MV-4-11 (cell line): ENCODE measurements at regions not wholly inside any gene's neighbourhood (a gene's known extent, or its start where the extent isn't known, plus 50 kb on each side); places are given as distances from the start of the nearest gene placed in this dataset.
"Not testable (repeated sequence)": the region's sequence is repeated elsewhere in the genome, so short reads cannot be mapped to it uniquely, and the experiment has no call there.

ENCODE experiments used
- DNase-seq: peaks from one replicate; lab custom pipeline; 2025; lab: John Stamatoyannopoulos, UW

DNA sequence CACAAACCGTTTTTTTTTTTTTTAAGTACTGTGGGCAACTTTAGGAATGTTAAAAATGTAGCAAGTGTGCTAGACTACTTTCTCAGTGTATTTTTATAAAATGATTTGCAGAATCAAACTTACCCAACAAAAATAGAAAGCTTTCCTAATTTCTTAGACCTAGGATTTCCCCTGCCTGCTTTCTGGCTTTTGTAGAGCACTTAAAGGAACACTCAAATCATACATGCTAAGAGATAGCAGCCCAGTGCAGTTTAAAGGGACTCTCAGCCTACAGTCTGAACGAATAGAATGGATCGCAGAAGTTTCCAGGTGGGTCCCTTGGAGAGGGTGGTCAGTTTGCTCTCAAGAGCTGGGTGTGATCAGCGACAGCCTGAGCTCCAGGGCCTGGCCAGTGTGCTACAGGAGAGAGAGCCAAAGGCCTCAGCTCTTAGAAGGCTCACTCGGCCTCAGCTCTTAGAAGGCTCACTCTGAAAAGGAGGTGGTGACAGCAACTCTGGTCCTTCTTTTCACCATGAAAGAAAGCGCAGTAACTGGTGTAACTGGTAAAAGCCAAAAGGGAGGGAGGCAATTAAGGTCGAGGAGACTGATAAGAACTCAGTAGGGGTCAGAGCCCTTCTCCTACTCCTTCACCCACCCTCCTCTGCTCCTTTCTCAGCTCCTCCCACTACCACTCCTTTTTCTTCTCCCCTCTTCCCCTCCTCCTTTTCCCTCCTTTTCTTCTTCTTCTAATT, 142.4 kb downstream of the ZFP64 start:
- DNase-seq: no peak

GRCh38 chr20:52047811-52048764, 143.5 kb downstream of the ZFP64 start:
- no peak for DNase-seq

DNA sequence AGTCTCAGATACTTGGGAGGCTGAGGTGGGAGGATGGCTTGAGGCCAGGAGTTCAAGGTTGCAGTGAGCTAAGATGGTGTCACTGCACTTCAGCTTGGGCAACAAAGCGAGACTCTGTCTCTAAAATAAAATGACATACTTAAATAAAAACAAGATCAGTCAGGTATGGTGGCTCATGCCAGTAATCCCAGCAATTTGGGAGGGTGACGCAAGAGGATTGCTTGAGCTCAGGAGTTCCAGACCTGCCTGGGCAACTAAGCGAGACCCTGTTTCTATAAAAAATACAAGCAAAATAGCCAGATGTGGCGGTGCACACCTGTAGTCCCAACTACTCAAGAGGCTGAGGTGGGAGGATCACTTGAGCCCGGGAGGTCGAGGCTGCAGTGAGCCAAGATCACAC, 149.6 kb downstream of the ZFP64 start:
- no peak for DNase-seq

DNA sequence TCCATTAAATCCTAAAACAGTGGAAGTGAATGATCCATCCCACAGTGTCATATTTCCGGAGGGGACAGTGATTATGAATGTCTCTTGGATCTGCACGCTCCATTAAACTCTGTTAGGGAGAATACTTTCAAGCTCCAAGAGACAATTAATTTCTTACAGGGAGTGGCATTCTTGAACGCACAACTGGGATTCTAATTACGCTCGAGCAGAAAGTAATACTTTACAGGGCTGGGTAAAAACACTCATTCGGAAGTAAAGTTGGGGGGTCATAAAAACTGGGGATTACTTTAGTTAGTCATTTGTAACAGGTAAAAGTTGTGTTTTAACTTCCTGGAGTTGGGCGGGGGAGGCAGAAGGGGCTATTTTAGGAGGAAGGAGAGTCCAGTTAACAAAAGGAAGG, 151.8 kb downstream of the ZFP64 start:
- no peak for DNase-seq

- not testable (repeated sequence) for DNase-seq
Observed at GRCh38 chr20:52038632-52039031, 152.9 kb downstream of the ZFP64 start.

DNA sequence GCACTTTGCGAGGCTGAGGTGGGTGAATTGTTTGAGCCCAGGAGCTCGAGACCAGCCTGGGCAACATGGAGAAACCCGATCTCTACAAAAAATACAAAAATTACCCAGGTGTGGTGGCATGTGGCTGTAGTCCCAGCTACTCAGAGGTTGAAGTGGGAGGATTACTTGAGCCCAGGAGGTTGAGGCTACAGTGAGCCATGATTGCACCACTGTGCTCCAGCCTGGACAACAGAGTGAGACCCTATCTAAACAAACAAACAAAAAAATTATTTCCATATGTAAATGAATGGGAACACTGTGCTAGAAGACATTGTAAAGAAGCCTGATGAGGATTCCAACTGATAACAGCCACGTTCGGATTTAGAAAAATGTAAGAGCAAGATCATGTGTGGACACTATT, 154.2 kb downstream of the ZFP64 start:
- no peak for DNase-seq

DNA sequence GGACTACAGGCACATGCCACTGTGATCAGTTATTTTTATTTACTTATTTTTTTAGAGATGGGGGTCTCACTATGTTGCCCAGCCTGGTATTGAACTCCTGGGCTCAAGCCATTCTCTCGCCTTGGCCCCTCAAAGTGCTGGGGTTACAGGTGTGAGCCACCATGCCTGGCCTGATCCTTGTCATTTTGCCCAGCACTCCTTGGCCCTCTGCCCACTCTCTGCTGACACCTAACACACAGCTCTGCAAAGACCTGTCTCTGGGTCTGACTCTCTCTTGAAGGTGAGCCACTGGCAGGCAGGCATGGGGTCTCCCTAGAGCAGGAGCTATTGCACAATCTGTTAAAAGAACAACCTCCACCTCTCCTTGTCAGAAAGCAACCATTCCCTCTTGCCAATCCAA, 155.6 kb downstream of the ZFP64 start:
- DNase-seq: no peak

GRCh38 chr20:52035498-52035897, 156.1 kb downstream of the ZFP64 start:
- no peak for DNase-seq

GRCh38 chr20:52034581-52034980, 157.0 kb downstream of the ZFP64 start:
- no peak for DNase-seq

GRCh38 chr20:52033313-52033712, 158.3 kb downstream of the ZFP64 start:
- DNase-seq: no peak

DNA sequence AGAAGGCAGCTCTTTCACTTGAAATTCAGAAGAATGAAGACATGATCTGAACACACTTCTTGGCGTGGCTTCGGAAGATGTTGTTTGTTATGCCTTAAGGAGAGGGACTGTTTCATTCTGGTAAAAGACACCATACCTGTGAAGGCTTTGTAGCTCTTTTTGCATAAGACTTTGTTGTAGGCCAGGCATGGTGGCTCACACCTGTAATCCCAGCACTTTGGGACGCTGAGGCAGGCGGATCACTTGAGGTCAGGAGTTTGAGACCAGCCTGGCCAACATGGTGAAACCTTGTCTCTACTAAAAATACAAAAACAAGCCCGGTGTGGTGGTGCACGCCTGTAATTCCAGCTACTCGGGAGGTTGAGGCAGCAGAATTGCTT, 159.3 kb downstream of the ZFP64 start:
- DNase-seq: not testable (repeated sequence)

DNA sequence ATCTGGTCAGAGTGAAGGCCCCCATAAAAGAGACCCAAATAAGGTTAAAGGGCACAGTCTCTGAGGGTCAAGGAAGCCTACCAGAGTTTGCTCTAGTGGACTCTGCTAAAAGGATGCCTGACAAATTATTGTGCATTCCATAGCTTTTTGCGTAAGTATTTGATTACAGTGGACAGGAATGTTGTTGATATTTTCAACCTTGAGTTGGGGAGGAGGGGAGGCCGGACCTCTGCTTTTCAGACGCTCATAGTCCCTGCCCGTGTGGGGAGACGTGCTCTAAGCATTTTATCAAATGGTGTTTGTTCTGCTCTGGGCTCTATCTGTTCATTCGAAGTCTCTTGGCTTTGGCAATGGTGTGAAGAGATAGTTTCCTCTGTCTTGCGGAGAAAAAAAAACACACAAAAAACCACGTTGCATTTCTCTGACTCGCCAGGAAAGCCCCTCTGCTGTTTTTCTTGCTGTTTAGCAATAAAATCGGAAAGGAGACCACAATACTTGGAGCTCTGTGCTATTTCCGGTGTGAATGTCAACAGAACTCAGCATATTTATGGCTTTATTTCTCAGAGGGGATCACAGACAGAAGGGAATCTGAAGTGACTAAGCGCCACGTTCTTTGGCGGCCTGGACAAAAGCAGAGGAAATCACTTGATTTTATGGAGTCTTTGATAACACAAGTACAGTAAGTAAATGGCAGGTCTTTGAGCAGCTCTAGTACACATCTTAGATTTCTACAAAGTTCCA, 159.8 kb downstream of the ZFP64 start:
- DNase-seq: peak; percentile 47

DNA sequence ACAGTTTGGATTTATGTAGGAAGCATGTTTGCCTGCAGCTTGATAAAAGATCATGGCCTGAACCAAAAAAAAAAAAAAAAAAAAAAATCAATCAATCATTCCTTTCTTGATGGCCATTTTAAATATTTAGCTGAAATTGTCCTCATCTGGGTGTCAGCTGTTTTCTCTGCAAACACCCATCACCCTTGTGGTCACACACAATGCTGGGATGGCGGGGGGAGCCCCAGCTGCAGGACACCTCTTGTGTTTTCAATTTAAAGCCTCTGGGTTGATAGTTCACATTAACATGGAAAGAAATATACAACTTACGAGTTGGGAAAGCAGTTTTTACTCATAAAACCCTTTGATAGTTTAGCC, 160.4 kb downstream of the ZFP64 start:
- DNase-seq: no peak

DNA sequence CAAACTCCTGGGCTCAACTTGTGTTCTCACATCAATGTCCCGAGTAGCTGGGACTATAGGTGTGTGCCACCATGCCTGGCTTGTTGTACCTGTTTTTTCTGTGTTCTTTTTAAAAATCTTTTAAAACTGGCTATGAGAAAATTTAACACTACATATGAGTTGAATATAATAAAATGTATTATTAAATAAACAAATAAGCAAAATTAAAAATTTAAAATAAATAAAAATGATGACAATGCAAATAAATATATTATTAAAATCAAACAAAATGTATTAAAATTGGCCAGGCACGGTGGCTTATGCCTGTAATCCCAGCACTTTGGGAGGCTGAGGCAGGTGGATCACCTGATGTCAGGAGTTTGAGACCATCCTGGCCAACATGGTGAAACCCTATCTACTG, 162.4 kb downstream of the ZFP64 start:
- DNase-seq: not testable (repeated sequence)

DNA sequence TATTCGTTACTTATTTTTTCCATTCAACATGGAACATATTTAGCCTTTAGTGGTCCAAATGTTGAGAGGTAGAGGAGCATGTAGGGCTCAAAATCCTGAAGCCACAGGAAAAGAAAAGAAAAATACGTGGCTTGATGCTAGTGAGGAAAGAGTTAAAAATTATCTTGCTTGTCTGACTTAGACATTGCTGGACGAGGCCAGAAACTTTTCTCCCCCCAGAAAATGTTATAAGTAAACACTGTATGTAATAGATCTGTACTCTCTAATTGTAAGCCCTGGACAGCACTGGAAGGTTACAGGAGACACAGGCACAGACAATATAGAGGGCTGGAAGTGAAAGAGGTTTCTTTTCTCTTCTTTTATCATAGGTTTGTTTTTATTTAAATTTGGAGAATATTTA, 165.6 kb downstream of the ZFP64 start:
- DNase-seq: no peak

DNA sequence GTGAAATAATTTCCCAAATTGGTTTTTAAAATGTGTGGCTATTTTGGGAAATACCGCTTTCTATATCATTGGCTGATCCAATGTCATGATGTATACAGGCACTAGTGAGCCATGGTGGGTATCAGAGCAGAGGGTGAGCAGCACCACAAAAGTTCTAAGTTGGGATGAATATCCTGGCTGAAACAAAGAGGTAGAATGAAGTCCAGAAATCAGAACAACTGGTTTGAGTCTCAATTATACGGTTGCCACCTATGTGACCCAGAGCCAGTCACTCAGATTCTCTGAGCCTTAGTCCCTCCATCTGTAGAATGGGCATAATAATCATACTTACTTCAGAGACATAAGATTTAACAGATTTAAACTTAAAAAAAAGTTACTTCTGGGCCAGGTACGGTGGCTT, 172.3 kb downstream of the ZFP64 start:
- no peak for DNase-seq

DNA sequence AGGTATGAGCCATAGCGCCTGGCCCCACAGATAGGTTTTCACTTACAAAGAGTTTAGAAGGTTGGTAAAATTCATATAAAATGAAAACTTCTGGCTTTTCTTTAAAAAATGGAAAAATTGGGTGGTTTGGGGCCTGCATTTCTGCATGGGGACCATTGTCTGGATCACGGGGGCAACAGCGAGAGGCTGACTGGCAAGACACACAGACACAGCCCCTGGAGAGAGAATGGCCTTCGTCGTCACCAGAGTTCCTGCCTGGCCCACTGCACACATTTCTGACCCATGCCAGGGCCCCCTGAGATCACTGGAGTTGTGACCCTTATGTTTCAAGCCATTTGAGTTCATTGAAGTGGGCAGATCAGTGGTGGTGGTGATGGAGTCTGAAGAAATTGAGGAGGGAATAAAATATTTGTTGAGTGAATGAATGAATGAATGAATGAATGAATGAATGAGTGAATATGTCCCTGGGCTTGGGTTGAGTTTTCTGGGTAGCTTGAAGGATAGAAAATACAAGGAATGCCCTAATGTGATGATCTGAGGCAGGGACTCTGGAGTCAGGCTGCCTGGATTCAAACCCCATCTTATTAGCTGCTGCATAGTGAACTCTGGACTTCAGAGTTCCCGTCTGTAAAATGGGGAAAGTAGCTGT, 173.8 kb downstream of the ZFP64 start:
- DNase-seq: no peak

DNA sequence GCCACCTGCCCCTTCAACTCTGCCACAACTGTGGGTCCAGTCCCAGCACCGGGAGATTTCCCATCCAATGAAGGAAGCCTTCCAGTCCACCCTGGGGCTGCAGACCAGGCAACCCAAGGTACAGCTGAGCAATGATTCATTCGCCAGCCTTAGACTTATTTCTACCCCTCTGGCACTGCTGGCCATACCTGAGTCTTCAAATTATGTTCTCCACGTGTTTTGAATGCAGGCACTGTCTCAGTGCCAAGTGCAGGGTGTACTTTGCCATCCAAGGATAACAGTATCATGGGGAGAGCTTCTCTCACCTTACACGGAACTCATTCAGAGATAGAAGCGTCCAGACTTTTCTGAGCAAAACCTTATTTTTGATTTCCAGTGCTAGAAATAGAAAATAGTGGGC, 175.6 kb downstream of the ZFP64 start:
- no peak for DNase-seq

DNA sequence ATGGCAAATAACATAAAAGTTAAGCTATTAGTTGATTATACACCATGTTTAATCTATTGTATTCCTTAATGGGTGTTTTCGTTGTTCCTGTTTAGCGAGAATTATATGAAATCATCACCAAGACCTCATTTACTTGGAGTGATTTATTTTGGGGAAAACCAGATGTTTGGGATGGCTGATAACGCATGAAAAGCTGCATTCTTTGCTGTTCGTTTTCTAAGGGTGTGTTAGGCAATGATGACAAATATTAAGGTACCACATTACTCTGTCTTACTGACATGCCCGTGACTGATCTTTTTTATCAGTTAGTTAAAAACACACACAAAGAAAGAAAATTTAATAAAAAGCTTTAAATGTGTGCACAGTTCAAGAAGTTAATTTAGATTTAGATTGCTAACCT, 176.4 kb downstream of the ZFP64 start:
- DNase-seq: no peak

DNA sequence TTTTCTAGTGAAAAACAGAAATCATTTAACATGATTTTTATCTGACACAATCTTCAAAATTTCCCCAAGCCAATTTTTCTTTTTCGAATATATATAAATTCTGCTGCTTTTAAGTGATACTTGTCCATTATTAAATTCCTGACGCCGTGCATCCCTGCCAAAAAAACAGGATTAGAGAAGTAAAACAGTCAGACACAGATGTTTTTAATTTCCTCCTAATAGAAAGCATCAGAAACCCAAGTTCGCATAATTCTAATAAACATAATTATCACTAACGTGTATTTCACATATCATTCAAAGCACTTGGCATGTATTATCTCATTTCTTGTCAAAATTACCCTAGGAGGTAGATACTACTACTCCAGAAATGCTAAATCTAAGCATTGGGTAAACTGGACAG, 179.5 kb downstream of the ZFP64 start:
- no peak for DNase-seq

DNA sequence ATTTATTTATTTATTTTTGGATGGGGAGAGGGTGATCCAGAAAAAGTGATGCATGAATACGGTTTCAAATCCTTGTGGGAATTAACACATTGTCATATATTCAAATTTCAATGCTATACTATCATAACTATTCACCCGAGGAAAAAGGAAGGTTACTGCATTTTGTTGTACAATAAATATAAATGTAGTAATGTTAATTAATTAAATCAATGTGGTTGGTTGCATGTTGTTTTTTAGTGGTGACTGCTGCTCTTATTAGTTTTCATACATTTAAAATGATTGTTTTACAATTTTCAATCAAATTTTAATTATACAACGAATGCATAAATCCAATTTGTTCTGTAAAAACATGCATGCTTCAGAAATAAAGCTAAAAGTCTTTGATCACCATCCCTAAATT, 180.5 kb downstream of the ZFP64 start:
- no peak for DNase-seq

GRCh38 chr20:52010541-52010940, 181.0 kb downstream of the ZFP64 start:
- DNase-seq: no peak
